Keratinocyte (primary cell): ENCODE measurements at regions not wholly inside any gene's neighbourhood (a gene's known extent, or its start where the extent isn't known, plus 50 kb on each side); places are given as distances from the start of the nearest gene placed in this dataset.

Experiments used
- DNase-seq: peaks from one replicate; pipeline ENCODE4 v3.0.0-alpha.2; 2011; ENCODE audit warnings: low read depth, missing footprints, low spot score
- FAIRE-seq: peaks from 2 replicates; lab custom pipeline; 2011; peaks lifted over from hg19 to GRCh38; lab: Jason Lieb, UNC
- H2AFZ ChIP-seq: 2 replicates; pipeline ENCODE4 v1.6.0; 2012; ENCODE audit warnings: low read length, control low read depth, inconsistent platforms; ENCODE audit not compliant: control insufficient read depth
- H3K27ac ChIP-seq: 2 replicates; pipeline ENCODE4 v1.5.1; 2011; ENCODE audit warnings: low read length; ENCODE audit not compliant: control insufficient read depth, insufficient read depth
- H3K27me3 ChIP-seq: 3 replicates; pipeline ENCODE4 v1.6.0; 2011; ENCODE audit warnings: low read length; ENCODE audit not compliant: control insufficient read depth, insufficient read depth; ENCODE audit errors: extremely low read depth
- H3K36me3 ChIP-seq, 2 experiments: 2 replicates in 1 of 2; 3 replicates in 1 of 2; pipeline ENCODE4 v1.5.1; 2011; ENCODE audit warnings: low read length in 2 of 2, mild to moderate bottlenecking in 1 of 2; ENCODE audit not compliant: control insufficient read depth in 2 of 2, insufficient read depth in 2 of 2; ENCODE audit errors: extremely low read depth in 1 of 2
- H3K4me1 ChIP-seq: 3 replicates; pipeline ENCODE4 v1.5.1; 2011; ENCODE audit warnings: low read length; ENCODE audit not compliant: control insufficient read depth, insufficient read depth; ENCODE audit errors: extremely low read depth
- H3K4me2 ChIP-seq: 3 replicates; pipeline ENCODE4 v1.6.0; 2011; ENCODE audit warnings: low read depth, low read length; ENCODE audit not compliant: control insufficient read depth, insufficient read depth; ENCODE audit errors: extremely low read depth
- H3K4me3 ChIP-seq, 3 experiments: fragments of 200-600 bp in 1 of 3; sonication (generic) in 1 of 3; 2 replicates in 2 of 3; 3 replicates in 1 of 3; pipeline ENCODE4 v1.5.1; 2011 to 2016; ENCODE audit warnings: low read length in 3 of 3, mild to moderate bottlenecking in 3 of 3, control low read depth in 2 of 3, inconsistent platforms in 1 of 3, low read depth in 1 of 3, mixed read lengths in 1 of 3, mixed run types in 1 of 3, moderate library complexity in 1 of 3; ENCODE audit not compliant: control insufficient read depth in 2 of 3, insufficient read depth in 2 of 3; ENCODE audit errors: extremely low read depth in 1 of 3
- H3K79me2 ChIP-seq: 2 replicates; pipeline ENCODE4 v1.6.0; 2012; ENCODE audit warnings: low read length; ENCODE audit not compliant: control insufficient read depth, insufficient read depth
- H3K9ac ChIP-seq: 3 replicates; pipeline ENCODE4 v1.6.0; 2011; ENCODE audit warnings: low read length; ENCODE audit not compliant: control insufficient read depth, insufficient read depth; ENCODE audit errors: extremely low read depth
- H3K9me1 ChIP-seq: 3 replicates; pipeline ENCODE4 v1.6.0; 2011; ENCODE audit warnings: low read length; ENCODE audit not compliant: control insufficient read depth, insufficient read depth; ENCODE audit errors: extremely low read depth
- H3K9me3 ChIP-seq: 2 replicates; pipeline ENCODE4 v1.5.1; 2012; ENCODE audit warnings: low read depth, low read length; ENCODE audit not compliant: control insufficient read depth
- H4K20me1 ChIP-seq: 3 replicates; pipeline ENCODE4 v1.6.0; 2011; ENCODE audit warnings: low read length; ENCODE audit not compliant: control insufficient read depth, insufficient read depth; ENCODE audit errors: extremely low read depth
- EZH2 ChIP-seq: IDR thresholded peaks from one replicate; pipeline ENCODE4 v1.6.1; 2012; ENCODE audit warnings: inconsistent platforms, mild to moderate bottlenecking, low read length, moderate library complexity
- dilution Hi-C: fragments of 300-500 bp; cut with MboI; formaldehyde crosslinking; loops from one replicate; pipeline ENCODE4 v1.7.0; 2020; ENCODE audit warnings: low sequenced_read_pairs; ENCODE audit not compliant: extremely low pct_ligation_motif_present
- TF ChIP-seq, protein P1 (sequence below), 3 experiments: IDR thresholded peaks in 1 of 3; conservative IDR thresholded peaks in 1 of 3; optimal IDR thresholded peaks in 1 of 3; 2 replicates in 2 of 3; 3 replicates in 1 of 3; pipeline versions ENCODE3 to v1.5.1; 2011; ENCODE audit warnings: low read length in 3 of 3, mild to moderate bottlenecking in 3 of 3, moderate library complexity in 2 of 3, control low read depth in 1 of 3, inconsistent platforms in 1 of 3; ENCODE audit not compliant: insufficient read depth in 2 of 3; ENCODE audit errors: extremely low read depth in 1 of 3

DNA sequence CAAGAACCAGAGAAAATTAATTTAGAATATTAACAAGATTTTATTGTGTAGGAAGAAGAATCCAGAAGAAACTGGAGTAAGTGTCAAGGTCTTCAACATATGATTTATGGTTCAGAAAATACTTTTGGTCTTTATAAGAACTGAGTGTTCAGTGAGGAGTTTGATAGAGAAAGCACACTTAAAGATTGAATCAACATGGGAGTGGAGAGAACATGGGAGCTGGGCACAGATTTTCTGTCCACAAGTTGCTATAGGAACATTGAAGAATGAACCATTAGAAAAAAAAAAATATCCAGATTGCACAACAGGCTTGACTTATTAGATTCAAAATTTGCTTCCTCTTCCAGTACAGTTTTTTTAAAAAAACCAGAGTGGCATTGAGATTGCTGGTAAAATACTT, 601.2 kb upstream of the GNPDA2 start:
- no peaks in the 10 kb centered on the region for H3K27me3 ChIP-seq
- no peak overlapping the region for H3K4me2 ChIP-seq
- no peaks in the 10 kb centered on the region for H3K36me3 ChIP-seq
- no peaks in the 10 kb centered on the region for H3K4me1 ChIP-seq
- no peak for TF ChIP-seq EZH2
- TF ChIP-seq, protein P1, sequence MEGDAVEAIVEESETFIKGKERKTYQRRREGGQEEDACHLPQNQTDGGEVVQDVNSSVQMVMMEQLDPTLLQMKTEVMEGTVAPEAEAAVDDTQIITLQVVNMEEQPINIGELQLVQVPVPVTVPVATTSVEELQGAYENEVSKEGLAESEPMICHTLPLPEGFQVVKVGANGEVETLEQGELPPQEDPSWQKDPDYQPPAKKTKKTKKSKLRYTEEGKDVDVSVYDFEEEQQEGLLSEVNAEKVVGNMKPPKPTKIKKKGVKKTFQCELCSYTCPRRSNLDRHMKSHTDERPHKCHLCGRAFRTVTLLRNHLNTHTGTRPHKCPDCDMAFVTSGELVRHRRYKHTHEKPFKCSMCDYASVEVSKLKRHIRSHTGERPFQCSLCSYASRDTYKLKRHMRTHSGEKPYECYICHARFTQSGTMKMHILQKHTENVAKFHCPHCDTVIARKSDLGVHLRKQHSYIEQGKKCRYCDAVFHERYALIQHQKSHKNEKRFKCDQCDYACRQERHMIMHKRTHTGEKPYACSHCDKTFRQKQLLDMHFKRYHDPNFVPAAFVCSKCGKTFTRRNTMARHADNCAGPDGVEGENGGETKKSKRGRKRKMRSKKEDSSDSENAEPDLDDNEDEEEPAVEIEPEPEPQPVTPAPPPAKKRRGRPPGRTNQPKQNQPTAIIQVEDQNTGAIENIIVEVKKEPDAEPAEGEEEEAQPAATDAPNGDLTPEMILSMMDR (optimal IDR thresholded peaks at IDR 0.05 in 1 of 3, IDR thresholded peaks at IDR 0.05 in 1 of 3, conservative IDR thresholded peaks at IDR 0.05 in 1 of 3; ENCODE audit: extremely low read depth in 1 of 3, insufficient read depth in 2 of 3, low read length in 3 of 3) = no peak
- H3K9me3 ChIP-seq = no peaks in the 10 kb centered on the region
- no peaks in the 10 kb centered on the region for H3K79me2 ChIP-seq
- no peak overlapping the region for H3K4me3 ChIP-seq
- H3K9ac ChIP-seq = no peak overlapping the region
- H3K27ac ChIP-seq = no peak overlapping the region
- H3K9me1 ChIP-seq = no peaks in the 10 kb centered on the region
- DNase-seq (no peak), FAIRE-seq (no peak)
- H2AFZ ChIP-seq = no peak overlapping the region
- dilution Hi-C loops = no loop called here
- H4K20me1 ChIP-seq = no peaks in the 10 kb centered on the region

DNA sequence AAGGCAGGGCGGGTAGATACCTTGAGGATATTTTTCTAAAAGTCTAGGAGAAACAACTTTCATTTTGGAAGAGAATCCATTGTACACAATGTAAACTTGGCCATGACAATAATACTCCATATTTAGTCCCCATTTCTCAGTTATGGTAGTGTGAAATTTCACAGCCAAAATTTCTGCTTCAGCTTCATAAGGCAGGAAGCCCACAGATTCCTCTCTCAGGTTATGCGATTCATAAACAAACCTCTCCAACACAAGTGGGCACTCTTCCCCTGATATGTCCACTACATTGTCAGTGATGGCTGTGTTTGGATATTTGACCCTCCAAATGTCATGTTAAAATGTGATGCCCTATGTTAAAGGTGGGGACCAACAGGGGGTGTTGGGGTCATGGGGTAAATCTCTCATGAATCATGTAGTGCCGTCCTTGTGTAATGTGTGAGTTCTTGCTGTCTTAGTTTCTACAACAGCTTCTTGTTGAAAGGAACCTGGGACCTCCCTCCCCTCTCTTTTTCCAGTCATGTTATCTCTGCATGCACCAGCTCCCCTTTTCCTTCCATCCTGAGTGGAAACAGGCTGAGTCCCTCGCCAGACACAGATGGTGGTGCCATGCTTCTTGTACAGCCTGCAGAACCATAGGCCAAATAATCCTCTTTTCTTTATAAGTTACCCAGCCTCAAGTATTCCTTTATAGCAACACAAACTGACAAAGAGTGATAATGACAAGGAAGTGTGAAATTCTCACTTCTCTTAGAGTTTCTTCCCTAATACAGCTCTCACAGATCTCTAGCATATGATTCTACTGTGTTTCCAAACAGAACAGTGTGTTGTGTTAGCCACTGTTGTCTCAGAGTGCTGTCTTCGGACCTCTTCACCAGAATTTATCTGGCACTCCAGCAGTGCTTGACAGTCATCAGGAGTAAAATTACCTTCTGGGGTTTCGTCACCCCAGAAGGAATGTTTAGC, 598.4 kb upstream of the GNPDA2 start:
- Histone ChIP-seq H2AFZ (no peak overlapping the region), H3K4me2 (no peak overlapping the region), H3K27me3 (no peaks in the 10 kb centered on the region), H3K27ac (no peak overlapping the region), H4K20me1 (no peaks in the 10 kb centered on the region), H3K79me2 (no peaks in the 10 kb centered on the region), H3K4me3 (no peak overlapping the region), H3K36me3 (no peaks in the 10 kb centered on the region), H3K4me1 (no peaks in the 10 kb centered on the region), H3K9me1 (no peaks in the 10 kb centered on the region), H3K9me3 (no peaks in the 10 kb centered on the region), H3K9ac (no peak overlapping the region)
- no peak for FAIRE-seq
- no peak for DNase-seq
- no peak for TF ChIP-seq EZH2
- TF ChIP-seq, protein P1 (optimal IDR thresholded peaks at IDR 0.05 in 1 of 3, IDR thresholded peaks at IDR 0.05 in 1 of 3, conservative IDR thresholded peaks at IDR 0.05 in 1 of 3; ENCODE audit: extremely low read depth in 1 of 3, insufficient read depth in 2 of 3, low read length in 3 of 3) = no peak
- dilution Hi-C loops = no loop called here
